ENCODE measurements at regions not wholly inside any gene's neighbourhood (a gene's known extent, or its start where the extent isn't known, plus 50 kb on each side); places are given as distances from the start of the nearest gene placed in this dataset.

GRCh38 chr2:22807872-22808271, 577.1 kb upstream of the KLHL29 start:
- no peak for TF ChIP-seq SIN3A (IDR thresholded peaks at IDR 0.05; ENCODE audit: borderline replicate concordance, insufficient read depth, low read length)
- no peak for TF ChIP-seq POLR2AphosphoS5 (IDR thresholded peaks at IDR 0.05; ENCODE audit: low read depth, low read length)
- no peak for TF ChIP-seq TAF1 (IDR thresholded peaks at IDR 0.05; ENCODE audit: borderline replicate concordance, insufficient read depth, low read length)
- TF ChIP-seq REST (IDR thresholded peaks at IDR 0.05; ENCODE audit: insufficient read depth in 1 of 2, low read depth in 2 of 2, low read length in 2 of 2) = no peak
- TF ChIP-seq FOXP2 (optimal IDR thresholded peaks at IDR 0.05; ENCODE audit: borderline replicate concordance, extremely low read depth, extremely low read length, insufficient read depth) = no peak

Data from PFSK-1 (cell line).